ENCODE measurements at regions not wholly inside any gene's neighbourhood (a gene's known extent, or its start where the extent isn't known, plus 50 kb on each side); places are given as distances from the start of the nearest gene placed in this dataset.

- CTCF ChIA-PET, result no interaction called here
- no TSS peak for BruUV-seq (replicated peaks)
- Histone ChIP-seq H3K36me3 (ENCODE audit: insufficient read depth, low read length, poor library complexity, severe bottlenecking) (no peaks in the 10 kb centered on the region), H3K27ac (ENCODE audit: low read depth, low read length, poor library complexity, severe bottlenecking) (no peak overlapping the region), H3K4me3 (ENCODE audit: low read depth, low read length, poor library complexity, severe bottlenecking) (no peak overlapping the region), H3K9me3 (ENCODE audit: low read depth, low read length, poor library complexity, severe bottlenecking) (no peaks in the 10 kb centered on the region), H3K27me3 (replicated peaks; ENCODE audit: insufficient read depth, low read depth, low read length, poor library complexity) (no peaks in the 10 kb centered on the region), H3K4me1 (ENCODE audit: insufficient read depth, low read length, poor library complexity, severe bottlenecking) (no peaks in the 10 kb centered on the region)
- POLR2A ChIA-PET (ENCODE audit: low non-redundant PET), result no interaction called here
- intact Hi-C loops (cut with micrococcal nuclease; ENCODE audit: unreplicated experiment), result no loop called here
- TF ChIP-seq, protein P1, sequence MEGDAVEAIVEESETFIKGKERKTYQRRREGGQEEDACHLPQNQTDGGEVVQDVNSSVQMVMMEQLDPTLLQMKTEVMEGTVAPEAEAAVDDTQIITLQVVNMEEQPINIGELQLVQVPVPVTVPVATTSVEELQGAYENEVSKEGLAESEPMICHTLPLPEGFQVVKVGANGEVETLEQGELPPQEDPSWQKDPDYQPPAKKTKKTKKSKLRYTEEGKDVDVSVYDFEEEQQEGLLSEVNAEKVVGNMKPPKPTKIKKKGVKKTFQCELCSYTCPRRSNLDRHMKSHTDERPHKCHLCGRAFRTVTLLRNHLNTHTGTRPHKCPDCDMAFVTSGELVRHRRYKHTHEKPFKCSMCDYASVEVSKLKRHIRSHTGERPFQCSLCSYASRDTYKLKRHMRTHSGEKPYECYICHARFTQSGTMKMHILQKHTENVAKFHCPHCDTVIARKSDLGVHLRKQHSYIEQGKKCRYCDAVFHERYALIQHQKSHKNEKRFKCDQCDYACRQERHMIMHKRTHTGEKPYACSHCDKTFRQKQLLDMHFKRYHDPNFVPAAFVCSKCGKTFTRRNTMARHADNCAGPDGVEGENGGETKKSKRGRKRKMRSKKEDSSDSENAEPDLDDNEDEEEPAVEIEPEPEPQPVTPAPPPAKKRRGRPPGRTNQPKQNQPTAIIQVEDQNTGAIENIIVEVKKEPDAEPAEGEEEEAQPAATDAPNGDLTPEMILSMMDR (conservative IDR thresholded peaks at IDR 0.05; ENCODE audit: low read depth, low read length), result no peak
- no peak for TF ChIP-seq EZH2 (IDR thresholded peaks at IDR 0.05; ENCODE audit: borderline replicate concordance, low read depth, low read length, poor library complexity, severe bottlenecking)
- no peak for DNase-seq (ENCODE audit: low spot score)
These were observed 181.0 kb downstream of the UACA start for GRCh38 chr15:70582143-70582945.

DNA sequence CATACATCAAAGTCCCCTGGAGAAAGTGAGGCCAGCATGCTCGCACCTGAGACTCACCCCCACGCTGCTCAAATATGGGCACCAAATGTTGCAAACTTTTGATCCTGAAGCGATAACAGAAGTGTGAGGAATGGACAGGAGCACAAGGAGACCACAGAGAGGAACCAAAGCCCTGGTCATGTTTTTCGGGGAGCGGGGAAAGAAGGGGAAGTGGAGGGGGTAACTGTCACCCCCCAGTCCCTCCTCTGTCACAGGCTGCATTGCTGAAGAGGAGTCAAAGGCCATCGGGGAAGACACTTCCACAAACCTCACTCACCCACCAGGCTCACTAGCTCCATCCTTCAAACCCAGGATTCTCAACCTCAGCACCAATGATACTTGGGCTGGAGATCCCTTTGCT lies 182.4 kb downstream of the UACA start:
- H3K4me1 ChIP-seq (ENCODE audit: insufficient read depth, low read length, poor library complexity, severe bottlenecking), result peaks cover 12% of the 10 kb centered on the region
- H3K4me3 ChIP-seq (ENCODE audit: low read depth, low read length, poor library complexity, severe bottlenecking), result no peak overlapping the region
- TF ChIP-seq, protein P1 (conservative IDR thresholded peaks at IDR 0.05; ENCODE audit: low read depth, low read length), result no peak
- no peak for TF ChIP-seq EZH2 (IDR thresholded peaks at IDR 0.05; ENCODE audit: borderline replicate concordance, low read depth, low read length, poor library complexity, severe bottlenecking)
- intact Hi-C loops (cut with micrococcal nuclease; ENCODE audit: unreplicated experiment), result no loop called here
- no peaks in the 10 kb centered on the region for H3K27me3 ChIP-seq (replicated peaks; ENCODE audit: insufficient read depth, low read depth, low read length, poor library complexity)
- BruUV-seq (replicated peaks), result no TSS peak
- H3K27ac ChIP-seq (ENCODE audit: low read depth, low read length, poor library complexity, severe bottlenecking), result no peak overlapping the region
- ChIA-PET POLR2A (ENCODE audit: low non-redundant PET) (no interaction called here), CTCF (no interaction called here)
- no peaks in the 10 kb centered on the region for H3K9me3 ChIP-seq (ENCODE audit: low read depth, low read length, poor library complexity, severe bottlenecking)
- DNase-seq (ENCODE audit: low spot score), result no peak
- H3K36me3 ChIP-seq (ENCODE audit: insufficient read depth, low read length, poor library complexity, severe bottlenecking), result no peaks in the 10 kb centered on the region

- POLR2A ChIA-PET (ENCODE audit: low non-redundant PET), result no interaction called here
- H3K36me3 ChIP-seq (ENCODE audit: insufficient read depth, low read length, poor library complexity, severe bottlenecking), result no peaks in the 10 kb centered on the region
- H3K4me1 ChIP-seq (ENCODE audit: insufficient read depth, low read length, poor library complexity, severe bottlenecking), result peaks cover 17% of the 10 kb centered on the region
- intact Hi-C loops (cut with micrococcal nuclease; ENCODE audit: unreplicated experiment), result no loop called here
- no peak for DNase-seq (ENCODE audit: low spot score)
- TF ChIP-seq EZH2 (IDR thresholded peaks at IDR 0.05; ENCODE audit: borderline replicate concordance, low read depth, low read length, poor library complexity, severe bottlenecking), result no peak
- TF ChIP-seq, protein P1 (conservative IDR thresholded peaks at IDR 0.05; ENCODE audit: low read depth, low read length), result no peak
- H3K9me3 ChIP-seq (ENCODE audit: low read depth, low read length, poor library complexity, severe bottlenecking), result no peaks in the 10 kb centered on the region
- BruUV-seq (replicated peaks), result no TSS peak
- H3K27me3 ChIP-seq (replicated peaks; ENCODE audit: insufficient read depth, low read depth, low read length, poor library complexity), result no peaks in the 10 kb centered on the region
- H3K27ac ChIP-seq (ENCODE audit: low read depth, low read length, poor library complexity, severe bottlenecking), result no peak overlapping the region
- CTCF ChIA-PET, result no interaction called here
- H3K4me3 ChIP-seq (ENCODE audit: low read depth, low read length, poor library complexity, severe bottlenecking), result no peak overlapping the region
These were observed 183.1 kb downstream of the UACA start for GRCh38 chr15:70580286-70580685.

Data from A673 (cell line).